HL-60/S4 (cell line): ENCODE measurements at regions not wholly inside any gene's neighbourhood (a gene's known extent, or its start where the extent isn't known, plus 50 kb on each side); places are given as distances from the start of the nearest gene placed in this dataset.
"Not testable (repeated sequence)": the region's sequence is repeated elsewhere in the genome, so short reads cannot be mapped to it uniquely, and the experiment has no call there.

Experiments
- in situ Hi-C: fragments of 300-500 bp; cut with MboI; formaldehyde crosslinking; loops from 2 replicates; pipeline ENCODE4 v1.14.3; 2022; ENCODE audit warnings: low sequenced_read_pairs

GRCh38 chr4:12957108-12957507 is 527.0 kb downstream of the RAB28 start:
- in situ Hi-C loops: no loop called here

- in situ Hi-C loops: no loop called here
These were observed 528.1 kb downstream of the RAB28 start for GRCh38 chr4:12956026-12956425.

DNA sequence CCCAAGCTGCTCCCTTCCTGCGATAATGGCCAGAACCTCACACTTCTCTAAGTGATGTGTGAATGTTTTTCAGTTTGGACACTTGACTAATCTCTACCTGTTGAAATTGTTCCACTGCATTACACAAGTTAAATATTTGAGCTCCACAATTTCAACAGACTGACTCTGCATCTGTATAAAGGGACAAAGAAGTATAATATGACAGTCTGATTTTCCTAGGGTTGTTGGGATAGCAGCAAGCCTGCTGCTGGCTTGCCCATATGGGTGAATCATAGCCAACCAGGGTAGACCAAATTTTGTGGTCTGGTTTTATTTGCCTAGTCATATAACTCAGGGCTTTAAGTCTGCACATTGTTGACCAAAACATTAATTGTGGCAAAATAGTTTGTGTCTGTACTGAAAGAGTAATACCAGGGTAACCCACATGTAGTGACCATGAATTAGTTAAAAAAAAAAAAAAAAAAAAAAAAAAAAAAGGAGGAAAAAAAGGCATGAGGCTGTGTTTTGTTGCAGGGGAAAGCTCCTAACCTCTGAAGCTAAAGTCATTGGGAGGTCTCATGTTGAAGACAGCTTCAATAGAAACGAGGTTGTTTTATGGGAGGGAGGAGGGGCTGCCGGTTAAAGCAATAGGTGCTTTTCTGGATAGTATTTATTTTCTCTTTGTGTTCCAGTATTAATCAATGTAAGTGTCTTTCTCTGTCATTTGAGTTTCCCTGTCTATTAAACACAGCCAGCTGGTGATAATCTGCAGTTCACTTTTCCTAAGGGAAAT is 534.2 kb downstream of the RAB28 start:
- in situ Hi-C loops: no loop called here

GRCh38 chr4:12943069-12943468 is 541.1 kb downstream of the RAB28 start:
- in situ Hi-C loops: no loop called here

- in situ Hi-C loops: no loop called here
These were observed 550.3 kb downstream of the RAB28 start for GRCh38 chr4:12933760-12934221.

DNA sequence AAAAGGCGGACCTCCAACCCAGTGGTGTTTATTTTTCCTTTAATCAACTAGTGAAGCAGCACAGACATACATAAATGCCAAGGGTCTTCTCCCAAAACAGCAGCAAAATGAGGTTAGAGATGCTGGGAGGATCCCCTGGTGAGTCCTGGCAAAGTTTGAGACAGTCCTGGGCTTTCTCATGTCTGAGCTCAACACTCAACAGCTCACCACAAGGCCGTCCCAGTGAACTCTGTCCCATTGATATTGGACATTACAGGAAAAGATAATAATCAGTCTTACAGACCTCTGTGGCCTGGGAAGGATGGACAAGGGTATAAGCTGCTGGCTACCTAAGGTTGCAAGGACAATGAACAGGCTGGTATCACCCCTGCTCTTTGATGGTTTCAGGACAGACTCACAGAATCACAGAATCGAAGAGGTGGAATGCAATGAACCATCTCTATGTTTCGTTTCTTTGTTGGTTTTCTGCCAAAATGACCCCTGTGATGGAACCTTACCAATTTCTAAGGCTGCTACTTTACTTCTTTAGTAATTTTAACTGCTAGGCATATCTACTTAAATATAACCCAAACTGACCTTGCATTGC is 551.8 kb downstream of the RAB28 start:
- in situ Hi-C loops: no loop called here

DNA sequence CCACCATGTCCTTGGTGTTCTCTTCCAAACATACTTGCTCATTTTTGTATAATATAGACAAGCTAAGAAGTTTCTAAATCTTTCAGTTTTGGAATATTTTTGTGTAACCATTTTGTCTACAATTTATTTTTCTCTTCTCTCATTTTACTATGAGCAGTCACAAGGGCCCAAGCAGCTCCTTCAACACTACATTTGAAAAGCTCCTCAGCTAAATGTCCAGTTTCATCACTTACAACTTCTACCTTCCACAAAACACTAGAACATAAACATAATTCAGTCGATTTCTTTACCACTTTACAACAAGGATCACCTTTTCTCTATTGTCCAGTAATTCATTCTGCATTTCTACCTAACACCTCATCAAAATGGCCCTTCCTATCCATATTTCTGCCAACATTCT is 554.4 kb downstream of the RAB28 start:
- in situ Hi-C loops: no loop called here

GRCh38 chr4:12928751-12929150 is 555.4 kb downstream of the RAB28 start:
- in situ Hi-C loops: no loop called here

DNA sequence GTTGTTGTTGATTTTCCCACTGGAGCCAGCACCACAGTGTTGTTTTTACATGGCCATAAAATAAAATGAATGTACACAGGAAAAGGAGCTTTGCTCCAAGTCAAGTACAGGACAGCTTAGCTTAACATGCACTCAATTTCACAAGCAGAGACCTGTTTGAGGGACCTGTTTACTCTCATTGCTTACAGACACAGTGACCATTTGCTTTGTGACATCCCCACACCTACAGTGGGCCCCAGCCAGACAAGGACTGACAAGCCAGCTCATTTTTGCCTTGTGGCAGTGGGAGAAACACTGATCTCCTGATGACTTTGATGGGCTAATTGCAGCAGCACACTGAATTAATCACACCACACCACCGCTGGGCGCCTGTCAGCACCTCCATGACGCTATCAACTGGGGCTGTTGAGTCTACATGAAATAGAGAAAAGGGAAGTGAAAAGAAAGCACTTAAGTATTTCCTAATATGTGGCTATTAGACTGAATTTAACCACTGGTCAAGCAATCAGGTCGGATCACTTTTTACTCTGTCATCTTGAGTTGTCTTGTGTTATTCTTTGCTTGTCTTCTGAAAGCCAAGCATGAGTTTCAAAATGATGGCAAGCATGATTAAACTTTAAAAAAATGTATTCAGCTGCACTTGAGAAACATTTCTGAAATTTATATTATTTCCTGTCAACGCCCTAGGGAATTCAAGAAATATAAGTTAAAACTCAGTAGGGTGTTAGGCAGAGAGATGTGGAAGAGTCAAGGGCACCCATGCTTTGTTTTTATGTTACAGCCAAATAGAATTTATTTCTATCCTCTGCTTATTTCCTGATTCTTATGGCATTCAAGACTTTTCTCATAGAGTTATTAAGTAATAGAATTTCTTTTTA is 557.7 kb downstream of the RAB28 start:
- in situ Hi-C loops: no loop called here

- in situ Hi-C loops: no loop called here
These were observed 559.3 kb downstream of the RAB28 start for GRCh38 chr4:12924728-12925320.

GRCh38 chr4:12924253-12924652 is 559.9 kb downstream of the RAB28 start:
- in situ Hi-C loops: no loop called here

DNA sequence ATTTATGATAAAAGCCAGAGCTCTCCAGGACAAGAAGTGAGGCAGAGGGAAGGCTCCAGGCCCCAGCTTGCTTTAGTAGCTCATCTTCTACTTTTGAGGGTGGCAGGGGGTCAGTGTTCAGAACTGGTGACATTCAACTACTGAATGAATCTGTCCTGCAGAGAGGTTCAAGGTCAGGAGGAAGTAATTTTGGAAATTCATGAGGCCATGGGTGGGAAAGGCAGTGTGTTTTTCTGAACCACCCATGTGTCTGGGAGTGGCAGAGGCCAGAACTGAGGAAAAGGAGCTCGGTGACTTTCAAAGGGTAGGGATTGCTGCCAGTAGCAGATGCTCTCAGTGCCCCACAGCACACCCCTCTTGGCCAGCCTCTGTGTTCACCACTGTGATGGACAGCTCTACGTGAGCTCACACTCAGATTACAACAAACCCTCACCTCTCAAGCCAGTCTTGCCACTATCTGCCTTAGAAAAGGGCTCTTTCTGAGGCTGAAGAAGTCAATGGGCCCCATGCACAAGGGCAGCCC is 571.2 kb downstream of the RAB28 start:
- in situ Hi-C loops: no loop called here

GRCh38 chr4:12911750-12912358 is 572.3 kb downstream of the RAB28 start:
- in situ Hi-C loops: no loop called here

DNA sequence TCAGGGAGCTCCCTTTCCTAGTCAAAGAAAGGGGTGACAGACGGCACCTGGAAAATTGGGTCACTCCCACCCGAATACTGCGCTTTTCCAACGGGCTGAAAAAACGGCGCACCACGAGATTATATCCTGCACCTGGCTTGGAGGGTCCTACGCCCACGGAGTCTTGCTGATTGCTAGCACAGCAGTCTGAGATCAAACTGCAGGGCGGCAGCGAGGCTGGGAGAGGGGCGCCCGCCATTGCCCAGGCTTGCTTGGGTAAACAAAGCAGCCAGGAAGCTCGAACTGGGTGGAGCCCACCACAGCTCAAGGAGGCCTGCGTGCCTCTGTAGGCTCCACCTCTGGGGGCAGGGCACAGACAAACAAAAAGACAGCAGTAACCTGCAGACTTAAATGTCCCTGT is 580.5 kb downstream of the RAB28 start:
- in situ Hi-C loops: not testable (repeated sequence)

DNA sequence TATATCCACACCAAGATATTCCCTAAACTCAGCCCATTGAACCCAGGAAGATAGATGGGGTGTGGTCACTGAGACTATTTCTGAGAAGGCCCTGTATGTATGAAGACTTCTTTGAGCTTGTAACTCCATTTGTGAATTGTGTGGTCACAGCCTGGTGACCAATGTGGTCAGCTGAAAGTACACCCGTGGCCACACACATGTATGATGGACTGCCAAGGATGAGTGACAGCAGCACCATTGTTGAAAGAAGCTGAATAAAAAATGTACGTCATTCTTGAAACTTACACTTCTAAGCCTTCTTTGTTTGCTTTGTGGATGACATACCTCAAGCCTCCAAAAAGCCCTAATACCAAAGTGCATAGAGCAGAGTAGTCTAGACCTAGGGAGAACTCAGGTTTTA is 581.4 kb downstream of the RAB28 start:
- in situ Hi-C loops: no loop called here

- in situ Hi-C loops: no loop called here
These were observed 586.2 kb downstream of the RAB28 start for GRCh38 chr4:12897954-12898353.

- in situ Hi-C loops: no loop called here
These were observed 590.1 kb downstream of the RAB28 start for GRCh38 chr4:12894062-12894461.

DNA sequence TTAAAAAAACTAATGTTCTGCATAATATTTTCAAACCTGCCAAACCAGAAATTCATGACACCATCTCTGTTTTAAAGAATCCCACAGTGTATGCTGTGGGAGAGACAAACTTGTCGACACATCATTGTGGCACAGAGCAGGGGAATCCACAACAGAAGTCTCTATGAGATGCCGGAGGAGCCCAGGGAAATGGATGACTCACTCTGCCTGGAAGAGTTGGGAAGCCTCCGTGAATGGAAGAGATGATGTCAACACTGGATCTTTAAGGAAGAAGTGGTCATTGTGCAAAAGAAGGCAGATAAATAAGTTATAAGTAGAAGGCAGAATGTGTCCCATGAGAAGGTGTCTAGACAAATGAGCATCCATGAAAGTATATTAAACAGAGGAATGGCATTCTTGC is 595.1 kb downstream of the RAB28 start:
- in situ Hi-C loops: no loop called here

DNA sequence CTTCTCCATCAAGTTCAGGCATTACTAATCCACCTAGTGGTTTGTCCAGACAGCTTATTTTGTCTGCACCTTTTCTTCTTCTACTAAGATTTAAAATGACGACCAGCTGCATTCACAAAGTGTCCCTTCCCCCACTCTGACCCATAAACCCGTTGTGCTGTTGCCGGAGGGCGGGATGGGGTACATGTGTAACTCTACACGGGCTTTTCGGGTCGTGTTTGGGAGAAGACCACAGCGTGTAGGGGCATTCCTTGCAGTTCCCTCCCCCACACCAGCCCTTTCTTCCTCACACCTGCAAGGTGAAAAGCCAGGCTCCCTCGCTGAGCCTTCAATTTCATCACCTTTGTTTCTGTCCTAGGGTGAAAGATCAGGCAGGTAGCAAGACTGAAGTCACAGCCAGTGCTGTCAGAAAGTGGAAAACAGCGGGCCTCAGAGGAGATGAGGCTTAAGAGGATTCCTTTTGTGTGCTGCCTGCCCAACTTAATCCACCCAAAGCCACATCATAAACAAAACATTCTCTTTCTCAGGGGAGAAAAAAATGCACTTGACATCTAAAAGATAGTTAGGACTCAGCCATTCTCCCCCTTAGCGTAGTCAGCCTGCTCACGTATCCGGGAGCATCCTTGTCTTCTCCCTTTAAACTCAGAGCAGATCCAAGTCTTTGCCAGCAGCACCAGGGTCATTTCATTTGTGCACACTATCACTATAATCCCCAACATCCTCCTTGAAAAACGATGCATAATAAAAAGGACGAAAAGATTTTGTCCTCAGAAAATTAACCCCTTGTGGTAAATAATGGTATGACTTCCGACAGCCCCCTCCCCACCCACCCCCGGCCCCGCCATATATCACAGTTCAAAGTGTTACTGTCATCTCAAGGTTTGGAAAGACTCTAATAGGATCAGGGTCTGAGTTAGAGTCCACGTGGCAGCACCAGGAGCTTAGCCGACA is 599.0 kb downstream of the RAB28 start:
- in situ Hi-C loops: no loop called here
